HL-60 (cell line): ENCODE measurements at regions not wholly inside any gene's neighbourhood (a gene's known extent, or its start where the extent isn't known, plus 50 kb on each side); places are given as distances from the start of the nearest gene placed in this dataset.
"Not testable (repeated sequence)": the region's sequence is repeated elsewhere in the genome, so short reads cannot be mapped to it uniquely, and the experiment has no call there.

Experiments
- DNase-seq, 2 experiments: peaks; one replicate each; pipeline ENCODE4 v3.0.0-alpha.2; 2010 to 2020; ENCODE audit warnings: low read depth in 1 of 2, low spot score in 1 of 2
- H3K27ac ChIP-seq: fragments of 250-450 bp; sonication (Bioruptor Pico); replicated peaks from 2 replicates; pipeline ENCODE4 v1.5.1; 2020; ENCODE audit warnings: mild to moderate bottlenecking, moderate library complexity
- H3K27me3 ChIP-seq: fragments of 250-450 bp; sonication (Bioruptor Pico); 2 replicates; pipeline ENCODE4 v1.5.1; 2021; ENCODE audit warnings: mild to moderate bottlenecking, moderate library complexity; ENCODE audit not compliant: insufficient read depth, poor library complexity, severe bottlenecking
- H3K4me3 ChIP-seq: replicated peaks from 2 replicates; pipeline ENCODE4 v1.5.1; 2011; ENCODE audit warnings: mild to moderate bottlenecking, control low read depth, low read length; ENCODE audit not compliant: insufficient read depth
- GABPA ChIP-seq: IDR thresholded peaks from 2 replicates; pipeline ENCODE4 v1.6.1; 2012; ENCODE audit warnings: low read depth
- POLR2AphosphoS5 ChIP-seq: IDR thresholded peaks from 2 replicates; pipeline ENCODE4 v1.6.1; 2012; ENCODE audit warnings: low read depth
- SPI1 ChIP-seq: IDR thresholded peaks from 2 replicates; pipeline ENCODE4 v1.6.1; 2012; ENCODE audit warnings: low read depth, mild to moderate bottlenecking, borderline replicate concordance
- TF ChIP-seq, protein P1 (sequence below): IDR thresholded peaks from 2 replicates; pipeline ENCODE4 v1.6.1; 2012; ENCODE audit warnings: low read depth; ENCODE audit not compliant: insufficient replicate concordance
- TF ChIP-seq, protein P2 (sequence below): IDR thresholded peaks from one replicate; pipeline ENCODE4 v1.5.1; 2011; ENCODE audit warnings: low read length, control low read depth, inconsistent platforms; ENCODE audit not compliant: insufficient read depth

DNA sequence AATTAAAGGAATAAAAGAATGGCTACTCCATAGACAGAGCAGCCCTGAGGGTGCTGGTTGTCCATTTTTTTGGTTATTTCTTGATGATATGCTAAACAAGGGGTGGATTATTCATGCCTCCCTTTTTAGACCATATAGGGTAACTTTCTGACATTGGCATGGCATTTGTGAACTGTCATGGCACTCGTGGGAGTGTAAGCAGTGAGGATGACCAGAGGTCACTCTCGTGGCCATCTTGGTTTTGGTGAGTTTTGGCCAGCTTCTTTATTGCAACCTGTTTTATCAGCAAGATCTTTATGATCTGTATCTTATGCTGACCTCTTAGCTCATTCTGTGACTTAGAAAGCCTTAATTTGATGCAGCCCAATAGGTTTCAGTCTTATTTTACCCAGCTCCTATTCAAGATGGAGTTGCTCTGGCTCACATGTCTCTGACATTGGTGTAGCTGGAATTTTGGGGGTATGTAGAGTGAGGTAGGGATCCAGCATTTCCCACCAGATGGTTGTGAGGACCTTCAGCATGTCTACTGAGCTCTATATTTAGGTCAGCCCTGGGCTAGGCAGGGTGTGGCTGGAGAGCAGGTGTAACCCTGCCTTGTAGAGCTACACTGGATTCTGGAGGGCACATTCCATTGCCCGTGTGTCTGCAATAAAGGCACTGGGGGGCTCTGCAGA is 103.5 kb upstream of the SLC38A2 start:
- Histone ChIP-seq H3K27ac (no peak overlapping the region), H3K27me3 (no peaks in the 10 kb centered on the region), H3K4me3 (no peak overlapping the region)
- DNase-seq: no peak
- no peak for TF ChIP-seq GABPA
- TF ChIP-seq, protein P1, sequence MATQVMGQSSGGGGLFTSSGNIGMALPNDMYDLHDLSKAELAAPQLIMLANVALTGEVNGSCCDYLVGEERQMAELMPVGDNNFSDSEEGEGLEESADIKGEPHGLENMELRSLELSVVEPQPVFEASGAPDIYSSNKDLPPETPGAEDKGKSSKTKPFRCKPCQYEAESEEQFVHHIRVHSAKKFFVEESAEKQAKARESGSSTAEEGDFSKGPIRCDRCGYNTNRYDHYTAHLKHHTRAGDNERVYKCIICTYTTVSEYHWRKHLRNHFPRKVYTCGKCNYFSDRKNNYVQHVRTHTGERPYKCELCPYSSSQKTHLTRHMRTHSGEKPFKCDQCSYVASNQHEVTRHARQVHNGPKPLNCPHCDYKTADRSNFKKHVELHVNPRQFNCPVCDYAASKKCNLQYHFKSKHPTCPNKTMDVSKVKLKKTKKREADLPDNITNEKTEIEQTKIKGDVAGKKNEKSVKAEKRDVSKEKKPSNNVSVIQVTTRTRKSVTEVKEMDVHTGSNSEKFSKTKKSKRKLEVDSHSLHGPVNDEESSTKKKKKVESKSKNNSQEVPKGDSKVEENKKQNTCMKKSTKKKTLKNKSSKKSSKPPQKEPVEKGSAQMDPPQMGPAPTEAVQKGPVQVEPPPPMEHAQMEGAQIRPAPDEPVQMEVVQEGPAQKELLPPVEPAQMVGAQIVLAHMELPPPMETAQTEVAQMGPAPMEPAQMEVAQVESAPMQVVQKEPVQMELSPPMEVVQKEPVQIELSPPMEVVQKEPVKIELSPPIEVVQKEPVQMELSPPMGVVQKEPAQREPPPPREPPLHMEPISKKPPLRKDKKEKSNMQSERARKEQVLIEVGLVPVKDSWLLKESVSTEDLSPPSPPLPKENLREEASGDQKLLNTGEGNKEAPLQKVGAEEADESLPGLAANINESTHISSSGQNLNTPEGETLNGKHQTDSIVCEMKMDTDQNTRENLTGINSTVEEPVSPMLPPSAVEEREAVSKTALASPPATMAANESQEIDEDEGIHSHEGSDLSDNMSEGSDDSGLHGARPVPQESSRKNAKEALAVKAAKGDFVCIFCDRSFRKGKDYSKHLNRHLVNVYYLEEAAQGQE: no peak
- TF ChIP-seq, protein P2, sequence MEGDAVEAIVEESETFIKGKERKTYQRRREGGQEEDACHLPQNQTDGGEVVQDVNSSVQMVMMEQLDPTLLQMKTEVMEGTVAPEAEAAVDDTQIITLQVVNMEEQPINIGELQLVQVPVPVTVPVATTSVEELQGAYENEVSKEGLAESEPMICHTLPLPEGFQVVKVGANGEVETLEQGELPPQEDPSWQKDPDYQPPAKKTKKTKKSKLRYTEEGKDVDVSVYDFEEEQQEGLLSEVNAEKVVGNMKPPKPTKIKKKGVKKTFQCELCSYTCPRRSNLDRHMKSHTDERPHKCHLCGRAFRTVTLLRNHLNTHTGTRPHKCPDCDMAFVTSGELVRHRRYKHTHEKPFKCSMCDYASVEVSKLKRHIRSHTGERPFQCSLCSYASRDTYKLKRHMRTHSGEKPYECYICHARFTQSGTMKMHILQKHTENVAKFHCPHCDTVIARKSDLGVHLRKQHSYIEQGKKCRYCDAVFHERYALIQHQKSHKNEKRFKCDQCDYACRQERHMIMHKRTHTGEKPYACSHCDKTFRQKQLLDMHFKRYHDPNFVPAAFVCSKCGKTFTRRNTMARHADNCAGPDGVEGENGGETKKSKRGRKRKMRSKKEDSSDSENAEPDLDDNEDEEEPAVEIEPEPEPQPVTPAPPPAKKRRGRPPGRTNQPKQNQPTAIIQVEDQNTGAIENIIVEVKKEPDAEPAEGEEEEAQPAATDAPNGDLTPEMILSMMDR: no peak
- TF ChIP-seq SPI1: no peak
- no peak for TF ChIP-seq POLR2AphosphoS5

DNA sequence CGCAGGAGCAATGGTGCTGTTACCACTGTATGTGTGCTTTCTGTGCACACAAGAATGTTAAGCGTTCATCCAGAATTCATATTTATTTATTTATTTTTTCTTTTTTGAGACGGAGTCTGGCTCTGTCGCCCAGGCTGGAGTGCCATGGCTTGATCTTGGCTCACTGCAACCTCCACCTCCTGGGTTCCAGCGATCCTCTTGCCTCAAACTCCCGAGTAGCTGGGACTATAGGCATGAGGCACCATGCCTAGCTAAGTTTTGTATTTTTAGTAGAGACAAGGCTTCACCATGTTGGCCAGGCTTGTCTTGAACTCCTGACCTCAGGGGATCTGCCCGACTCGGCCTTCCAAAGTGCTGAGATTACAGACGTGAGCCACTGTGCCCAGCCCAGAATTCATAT is 101.8 kb upstream of the SLC38A2 start:
- not testable (repeated sequence) for DNase-seq, H3K4me3 ChIP-seq, H3K27me3 ChIP-seq
- H3K27ac ChIP-seq: peak overlapping the region; percentile 78; the same call in 1 of the 2 replicates

DNA sequence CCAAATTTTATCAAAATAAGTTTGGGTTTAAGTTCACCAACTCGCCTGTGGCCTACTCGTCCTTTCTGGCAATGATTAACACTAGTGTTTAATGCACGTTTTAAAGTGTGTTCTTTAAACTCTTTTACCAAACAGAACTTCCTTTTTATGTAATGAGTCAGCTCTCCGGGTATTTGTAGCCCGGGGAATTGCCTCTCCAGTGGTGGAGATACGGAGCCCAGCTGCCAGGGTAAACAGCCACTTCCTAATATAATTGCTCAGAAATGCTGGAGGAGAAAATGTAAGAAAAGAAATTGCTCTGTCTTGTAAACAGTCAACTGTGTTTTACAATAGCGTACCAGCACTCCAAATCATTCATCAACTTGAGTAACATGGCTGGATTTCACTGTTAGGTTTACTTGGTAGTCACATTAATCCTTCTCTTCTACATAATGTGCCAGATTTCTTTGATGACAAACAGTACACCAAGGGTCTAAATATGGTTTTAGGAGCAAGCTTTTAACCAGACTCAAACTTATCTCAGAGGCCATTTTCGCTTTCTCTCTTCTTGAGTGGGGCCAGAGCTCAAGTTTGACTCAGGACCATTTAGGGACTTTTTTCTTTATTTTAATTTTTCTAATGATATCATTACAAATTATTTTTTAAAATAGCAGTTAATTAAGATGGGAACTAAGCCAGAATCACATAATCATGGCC is 101.2 kb upstream of the SLC38A2 start:
- Histone ChIP-seq H3K4me3 (no peak overlapping the region), H3K27ac (peak overlapping the region; percentile 78), H3K27me3 (no peaks in the 10 kb centered on the region)
- peak; percentile 72 to 83 for DNase-seq
- peak; percentile 61; the same call in 1 of the 2 replicates for TF ChIP-seq SPI1
- TF ChIP-seq, protein P1: no peak
- TF ChIP-seq, protein P2: no peak
- no peak for TF ChIP-seq GABPA
- no peak for TF ChIP-seq POLR2AphosphoS5

DNA sequence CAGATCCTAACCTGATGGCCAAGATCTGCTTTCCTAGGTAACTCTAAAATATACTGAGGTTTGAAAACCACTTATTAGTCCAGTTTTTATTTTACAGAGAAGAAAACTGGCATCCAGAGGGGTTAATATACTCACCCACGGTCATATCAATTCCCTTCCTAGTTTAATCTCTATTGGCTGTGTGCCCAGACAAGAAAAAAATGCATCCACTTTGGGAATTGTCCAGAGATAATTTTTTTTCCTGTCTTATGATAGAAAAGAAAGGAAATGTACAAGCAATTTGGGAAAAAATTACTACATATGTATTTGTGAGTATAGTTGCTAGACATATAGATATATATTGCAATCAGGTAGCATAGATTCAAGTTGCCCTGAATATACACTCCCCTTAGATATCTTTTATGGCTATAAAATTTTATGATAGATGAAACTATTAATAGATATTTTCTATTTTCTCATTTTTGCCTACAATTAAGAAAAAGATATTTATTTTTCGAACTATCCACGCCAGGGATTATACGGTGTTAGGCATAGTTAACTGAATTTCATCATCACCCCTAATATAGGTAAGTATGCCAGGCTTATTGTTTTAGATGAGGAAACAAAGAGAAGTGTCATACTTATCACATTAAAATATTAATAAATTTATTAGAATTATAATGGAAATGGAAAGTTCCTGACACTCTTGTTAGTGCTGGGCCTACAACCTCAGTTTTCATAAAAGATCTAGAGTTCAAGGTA is 100.5 kb upstream of the SLC38A2 start:
- TF ChIP-seq GABPA (no peak), SPI1 (no peak), POLR2AphosphoS5 (no peak)
- TF ChIP-seq, protein P2: no peak
- TF ChIP-seq, protein P1: no peak
- DNase-seq: no peak
- Histone ChIP-seq H3K27ac (peak overlapping the region; percentile 78), H3K4me3 (no peak overlapping the region), H3K27me3 (no peaks in the 10 kb centered on the region)
